Head of caudate nucleus (tissue), 42 donors: ENCODE measurements at regions not wholly inside any gene's neighbourhood (a gene's known extent, or its start where the extent isn't known, plus 50 kb on each side); places are given as distances from the start of the nearest gene placed in this dataset.
"Not testable (repeated sequence)": the region's sequence is repeated elsewhere in the genome, so short reads cannot be mapped to it uniquely, and the experiment has no call there.

Source experiments
- DNase-seq, 42 donors: peaks; one replicate each; pipeline versions ENCODE4 v3.0.0 to v3.0.0-alpha.2; 2020 to 2021; ENCODE audit warnings: mixed read lengths in 7 of 42
- intact Hi-C: fragments of 100-400 bp; cut with DNase I; formaldehyde crosslinking; loops from one replicate; pipeline ENCODE4 v1.15.0; 2022

- intact Hi-C loops = no loop called here
- DNase-seq = no peak
These were observed 90.3 kb upstream of the ZNF438 start for GRCh38 chr10:31121757-31122577.

- intact Hi-C loops = no loop called here
- DNase-seq = no peak
These were observed 92.3 kb upstream of the ZNF438 start for GRCh38 chr10:31123946-31124345.

GRCh38 chr10:31124852-31125251 is 93.2 kb upstream of the ZNF438 start:
- DNase-seq = no peak
- intact Hi-C loops = no loop called here

- intact Hi-C loops = no loop called here
These were observed 94.1 kb upstream of the ZNF438 start for GRCh38 chr10:31125789-31126188.

GRCh38 chr10:31126593-31126992 is 94.9 kb upstream of the ZNF438 start:
- intact Hi-C loops = no loop called here
- no peak for DNase-seq

More at GRCh38 chr10:31125789-31126188, 94.1 kb upstream of the ZNF438 start:
- DNase-seq = no peak

- DNase-seq = no peak
- intact Hi-C loops = no loop called here
These were observed 96.9 kb upstream of the ZNF438 start for GRCh38 chr10:31128536-31128935.

- DNase-seq = peak in 6 of 42 donors; percentile 11 to 61 (median 28)
- intact Hi-C loops = no loop called here
These were observed 97.6 kb upstream of the ZNF438 start for GRCh38 chr10:31129271-31129670.

- intact Hi-C loops = loop anchor here (5.0 to 10.0 kb wide), 2 partner anchors 98 to 375 kb away; partner anchors contain the start of gene ZNF438
- DNase-seq = peak in 1 of 42 donors; percentile 13
These were observed 98.3 kb upstream of the ZNF438 start for GRCh38 chr10:31129880-31130405.

- no peak for DNase-seq
- intact Hi-C loops = loop anchor here (5.0 to 10.0 kb wide), 2 partner anchors 98 to 376 kb away; partner anchors contain the start of gene ZNF438
These were observed 98.7 kb upstream of the ZNF438 start for GRCh38 chr10:31130406-31130805.

- DNase-seq = no peak
- intact Hi-C loops = loop anchor here (5.0 to 10.0 kb wide), 2 partner anchors 99 to 376 kb away; partner anchors contain the start of gene ZNF438
These were observed 99.6 kb upstream of the ZNF438 start for GRCh38 chr10:31131251-31131650.

GRCh38 chr10:31132681-31133244 is 101.1 kb upstream of the ZNF438 start:
- intact Hi-C loops = loop anchor here (5.0 to 10.0 kb wide), 2 partner anchors 100 to 378 kb away; partner anchors contain the start of gene ZNF438
- no peak for DNase-seq

GRCh38 chr10:31133251-31133791 is 101.7 kb upstream of the ZNF438 start:
- intact Hi-C loops = loop anchor here (5.0 to 10.0 kb wide), 2 partner anchors 101 to 379 kb away; partner anchors contain the start of gene ZNF438
- DNase-seq = peak in 4 of 42 donors; percentile 11 to 31 (median 15)

GRCh38 chr10:31133792-31134310 is 102.2 kb upstream of the ZNF438 start:
- intact Hi-C loops = loop anchor here (5.0 to 10.0 kb wide), 2 partner anchors 102 to 379 kb away; partner anchors contain the start of gene ZNF438
- peak; percentile 65 to 94 (median 86) for DNase-seq

GRCh38 chr10:31134311-31134952 is 102.8 kb upstream of the ZNF438 start:
- intact Hi-C loops = loop anchor here (5.0 to 10.0 kb wide), 2 partner anchors 102 to 380 kb away; partner anchors contain the start of gene ZNF438
- DNase-seq = peak in 17 of 42 donors; percentile 26 to 82 (median 53)

GRCh38 chr10:31135171-31135570 is 103.5 kb upstream of the ZNF438 start:
- intact Hi-C loops = loop anchor here (10.0 kb wide), 1 partner anchor 380 kb away; no protein-coding TSS in a partner anchor

GRCh38 chr10:31135791-31136190 is 104.1 kb upstream of the ZNF438 start:
- not testable (repeated sequence) for DNase-seq
- intact Hi-C loops = loop anchor here (10.0 kb wide), 1 partner anchor 381 kb away; no protein-coding TSS in a partner anchor

More at GRCh38 chr10:31135171-31135570, 103.5 kb upstream of the ZNF438 start:
- DNase-seq = no peak

- DNase-seq = no peak
- intact Hi-C loops = loop anchor here (10.0 kb wide), 1 partner anchor 382 kb away; no protein-coding TSS in a partner anchor
These were observed 104.7 kb upstream of the ZNF438 start for GRCh38 chr10:31136386-31136785.
